GM12891 (cell line): ENCODE measurements at regions not wholly inside any gene's neighbourhood (a gene's known extent, or its start where the extent isn't known, plus 50 kb on each side); places are given as distances from the start of the nearest gene placed in this dataset.

ENCODE experiments used
- POLR2A ChIP-seq: IDR thresholded peaks from 2 replicates; pipeline ENCODE4 v1.6.1; 2011; ENCODE audit warnings: low read depth, low read length, control low read depth
- SPI1 ChIP-seq: IDR thresholded peaks from 2 replicates; pipeline ENCODE4 v1.6.1; 2011; ENCODE audit warnings: low read depth, low read length, control low read depth

DNA sequence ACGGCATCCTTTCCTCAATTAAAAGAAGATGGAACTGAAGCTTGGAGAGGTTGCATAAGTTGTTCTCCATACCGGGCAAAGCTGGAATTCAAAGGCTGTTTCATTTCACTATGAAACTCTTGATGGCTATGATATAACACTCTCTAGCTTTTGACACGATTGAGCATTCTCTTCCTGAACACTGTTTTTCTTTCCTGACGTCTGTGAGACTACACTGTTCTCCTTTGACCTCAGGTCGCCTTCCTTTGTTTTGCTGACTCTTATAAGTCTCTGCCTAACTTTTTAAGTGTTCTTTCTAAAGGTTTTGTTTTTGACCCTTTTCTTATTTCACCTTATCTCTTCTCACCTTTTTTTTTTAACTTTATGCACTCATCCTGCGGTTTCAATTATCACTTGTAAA, 261.8 kb upstream of the LINC00305 start:
- TF ChIP-seq POLR2A (no peak), SPI1 (no peak)
